Heart left ventricle (tissue), 13 donors: ENCODE measurements at regions not wholly inside any gene's neighbourhood (a gene's known extent, or its start where the extent isn't known, plus 50 kb on each side); places are given as distances from the start of the nearest gene placed in this dataset.

Source experiments
- CTCF ChIP-seq, 12 donors: fragments of 200-600 bp; sonication (generic) in 4 of 12; IDR thresholded peaks; one replicate each; pipeline versions ENCODE4 v1.5.0 to v1.8.0; 2018 to 2022; ENCODE audit warnings: antibody characterized with exemption in 12 of 12, mild to moderate bottlenecking in 5 of 12
- POLR2A ChIP-seq, 2 donors: fragments of 450-650 bp; IDR thresholded peaks; one replicate each; pipeline ENCODE4 v1.6.1; 2017; ENCODE audit warnings: antibody characterized with exemption in 2 of 2, mild to moderate bottlenecking in 2 of 2, moderate library complexity in 2 of 2
- donor health status: ischemic (EF 13 %, LVEDD 7.1; RV severe dilation, severe dysfunction).
- donor health status: DM: no; HTN: yes; CAD: no.
- donor health status: DM: no; HTN: no; CAD: no.
- donor health status: ischemic (EF 25% LVEDD 6.9; RV normal size, moderate dysfunction).
- donor health status: ischemic (EF 25% LVEDD 5.7; RV mildly dilated, moderate dysfunction).
- donor health status: ischemic (EF 35%, LVEDD 5.7; RV mildly dilated, moderate dysfunction).
- donor health status: nonischemic (EF 11% LVEDD 7.7; RV severe dilation, severe dysfunction).
- donor health status: DM: yes; HTN: yes; CAD: no.
- donor health status: PGD.
- donor health status: ischemic (EF 29% LVEDD 5.4; RV normal size, mild dysfunction).
- donor health status: nonischemic (EF 23%, LVEDD 6.1; RV moderate dilation, normal function).

GRCh38 chr2:64288321-64289193 is 144.3 kb upstream of the PELI1 start:
- TF ChIP-seq CTCF (IDR thresholded peaks at IDR 0.05) (no peak), POLR2A (IDR thresholded peaks at IDR 0.05) (no peak)
